ENCODE measurements at regions not wholly inside any gene's neighbourhood (a gene's known extent, or its start where the extent isn't known, plus 50 kb on each side); places are given as distances from the start of the nearest gene placed in this dataset.

DNA sequence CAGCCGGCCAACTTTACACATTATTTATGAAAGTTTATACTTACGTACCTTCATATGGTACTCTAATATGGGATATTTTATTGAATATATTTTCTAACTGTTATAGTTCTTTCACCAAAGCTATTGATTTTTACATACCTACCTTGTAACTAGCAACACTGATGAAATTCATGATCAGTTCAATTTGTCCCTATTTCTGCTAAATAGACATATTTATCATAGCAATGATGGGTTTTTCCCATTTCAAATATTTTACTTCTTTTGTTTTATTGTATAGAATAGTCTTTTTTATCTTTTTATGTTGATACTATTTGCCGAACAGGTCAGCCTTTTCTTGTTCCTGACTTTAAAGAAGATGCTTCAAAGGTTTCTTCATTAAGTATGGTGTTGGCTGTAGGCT, 59.0 kb upstream of the CTNND2 start:
- no peaks in the 10 kb centered on the region for H3K4me1 Mint-ChIP-seq
- DNase-seq (no peak), ATAC-seq (ENCODE audit: low read depth) (no peak)
- ChIA-PET CTCF (no interaction called here), POLR2A (no interaction called here)
- no peak overlapping the region for H3K4me3 Mint-ChIP-seq
- intact Hi-C loops (cut with micrococcal nuclease): no loop called here
- H3K36me3 Mint-ChIP-seq (ENCODE audit: low read depth): no peaks in the 10 kb centered on the region
- H3K27me3 Mint-ChIP-seq: no peaks in the 10 kb centered on the region
- no peak overlapping the region for H3K27ac Mint-ChIP-seq
- TF ChIP-seq, protein P1, sequence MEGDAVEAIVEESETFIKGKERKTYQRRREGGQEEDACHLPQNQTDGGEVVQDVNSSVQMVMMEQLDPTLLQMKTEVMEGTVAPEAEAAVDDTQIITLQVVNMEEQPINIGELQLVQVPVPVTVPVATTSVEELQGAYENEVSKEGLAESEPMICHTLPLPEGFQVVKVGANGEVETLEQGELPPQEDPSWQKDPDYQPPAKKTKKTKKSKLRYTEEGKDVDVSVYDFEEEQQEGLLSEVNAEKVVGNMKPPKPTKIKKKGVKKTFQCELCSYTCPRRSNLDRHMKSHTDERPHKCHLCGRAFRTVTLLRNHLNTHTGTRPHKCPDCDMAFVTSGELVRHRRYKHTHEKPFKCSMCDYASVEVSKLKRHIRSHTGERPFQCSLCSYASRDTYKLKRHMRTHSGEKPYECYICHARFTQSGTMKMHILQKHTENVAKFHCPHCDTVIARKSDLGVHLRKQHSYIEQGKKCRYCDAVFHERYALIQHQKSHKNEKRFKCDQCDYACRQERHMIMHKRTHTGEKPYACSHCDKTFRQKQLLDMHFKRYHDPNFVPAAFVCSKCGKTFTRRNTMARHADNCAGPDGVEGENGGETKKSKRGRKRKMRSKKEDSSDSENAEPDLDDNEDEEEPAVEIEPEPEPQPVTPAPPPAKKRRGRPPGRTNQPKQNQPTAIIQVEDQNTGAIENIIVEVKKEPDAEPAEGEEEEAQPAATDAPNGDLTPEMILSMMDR (IDR thresholded peaks at IDR 0.05): no peak
- H3K9me3 Mint-ChIP-seq: no peaks in the 10 kb centered on the region

DNA sequence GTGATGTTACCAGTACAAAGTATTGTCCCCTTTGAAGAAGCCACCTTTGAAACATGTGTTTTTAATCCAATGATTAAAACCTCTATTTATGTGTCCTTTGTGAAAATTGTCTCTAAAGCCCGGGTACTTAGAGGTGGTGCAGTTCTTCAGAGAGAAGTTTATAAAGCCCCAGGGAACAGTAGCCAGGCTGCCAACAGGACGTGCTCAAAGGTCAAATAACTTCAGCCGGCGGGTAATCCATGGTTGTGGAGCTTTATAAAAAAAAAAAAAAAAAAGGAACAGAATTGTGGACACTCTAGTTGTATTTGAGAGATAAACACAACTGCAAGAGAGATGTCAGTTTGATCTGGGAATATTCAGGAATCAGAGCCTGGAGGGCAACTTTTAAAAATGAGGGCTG, 57.9 kb upstream of the CTNND2 start:
- ATAC-seq (ENCODE audit: low read depth) (no peak), DNase-seq (no peak)
- H3K36me3 Mint-ChIP-seq (ENCODE audit: low read depth): no peaks in the 10 kb centered on the region
- ChIA-PET POLR2A (no interaction called here), CTCF (no interaction called here)
- H3K27ac Mint-ChIP-seq: no peak overlapping the region
- intact Hi-C loops (cut with micrococcal nuclease): no loop called here
- H3K4me1 Mint-ChIP-seq: no peaks in the 10 kb centered on the region
- H3K9me3 Mint-ChIP-seq: no peaks in the 10 kb centered on the region
- no peaks in the 10 kb centered on the region for H3K27me3 Mint-ChIP-seq
- H3K4me3 Mint-ChIP-seq: no peak overlapping the region
- TF ChIP-seq, protein P1 (IDR thresholded peaks at IDR 0.05): no peak

DNA sequence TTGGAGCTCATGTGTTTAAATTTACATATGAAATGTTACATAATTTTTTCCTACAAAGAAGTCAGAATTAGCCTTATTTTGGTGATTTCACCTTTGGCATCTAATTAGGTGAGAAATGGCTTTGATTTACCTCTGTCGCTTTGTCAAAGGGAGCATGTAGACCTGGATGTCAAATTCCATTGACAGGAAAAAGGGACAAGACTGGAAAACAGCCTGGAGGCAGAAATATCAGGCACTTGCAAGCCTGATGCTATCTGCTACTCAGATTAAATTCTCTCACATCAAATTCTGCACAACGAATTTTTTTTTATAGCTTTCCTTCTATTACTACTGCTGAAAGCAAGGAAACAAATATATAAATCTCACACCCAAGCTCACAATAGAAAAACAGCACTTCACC, 54.1 kb upstream of the CTNND2 start:
- H3K27ac Mint-ChIP-seq: no peak overlapping the region
- H3K9me3 Mint-ChIP-seq: no peaks in the 10 kb centered on the region
- ATAC-seq (ENCODE audit: low read depth): no peak
- POLR2A ChIA-PET: no interaction called here
- H3K36me3 Mint-ChIP-seq (ENCODE audit: low read depth): no peaks in the 10 kb centered on the region
- H3K4me3 Mint-ChIP-seq: no peak overlapping the region
- H3K27me3 Mint-ChIP-seq: no peaks in the 10 kb centered on the region
- CTCF ChIA-PET: no interaction called here
- intact Hi-C loops (cut with micrococcal nuclease): no loop called here
- TF ChIP-seq, protein P1 (IDR thresholded peaks at IDR 0.05): no peak
- DNase-seq: no peak
- no peaks in the 10 kb centered on the region for H3K4me1 Mint-ChIP-seq

DNA sequence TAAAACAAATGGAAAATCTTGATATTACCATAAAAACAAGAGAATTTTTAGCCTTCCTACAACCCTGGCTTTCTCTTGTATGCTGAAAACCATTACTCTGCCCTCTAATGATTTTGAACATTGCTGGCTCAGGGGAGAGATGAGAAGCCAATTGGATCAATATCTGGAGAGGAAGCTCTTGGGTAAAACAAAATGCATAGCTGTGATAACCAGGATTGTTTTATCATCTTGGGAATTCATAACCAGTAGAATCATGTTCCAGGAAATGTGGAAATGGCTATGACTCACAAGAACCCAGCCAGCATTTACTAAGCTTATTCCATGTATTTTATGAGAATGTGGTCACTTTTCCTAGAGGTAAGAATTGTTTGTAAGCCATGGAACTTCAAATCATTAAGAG, 51.1 kb upstream of the CTNND2 start:
- Mint-ChIP-seq H3K9me3 (peaks cover 3% of the 10 kb centered on the region), H3K36me3 (ENCODE audit: low read depth) (no peaks in the 10 kb centered on the region), H3K27ac (no peak overlapping the region), H3K4me1 (no peaks in the 10 kb centered on the region), H3K4me3 (no peak overlapping the region), H3K27me3 (no peaks in the 10 kb centered on the region)
- no peak for DNase-seq
- no peak for ATAC-seq (ENCODE audit: low read depth)
- POLR2A ChIA-PET: no interaction called here
- intact Hi-C loops (cut with micrococcal nuclease): no loop called here
- CTCF ChIA-PET: no interaction called here
- TF ChIP-seq, protein P1 (IDR thresholded peaks at IDR 0.05): no peak

Measured in activated B cell treated with CpG ODN at 0.5 μM for 24 hours (primary cell).